CD4-positive, alpha-beta memory T cell (primary cell): ENCODE measurements at regions not wholly inside any gene's neighbourhood (a gene's known extent, or its start where the extent isn't known, plus 50 kb on each side); places are given as distances from the start of the nearest gene placed in this dataset.
A peak's percentile ranks its signal among the peaks of the same experiment; 100 is the strongest.

Experiments
- CTCF ChIA-PET: fragments of 350-600 bp; sonication (Branson Sonifier 250); formaldehyde crosslinking; loops from one replicate; lab custom pipeline; 2021; ENCODE audit warnings: inconsistent platforms; ENCODE audit not compliant: partially characterized antibody; lab: Charles Lee
- POLR2A ChIA-PET: fragments of 350-600 bp; sonication (Branson Sonifier 250); formaldehyde crosslinking; loops from one replicate; lab custom pipeline; 2021; ENCODE audit not compliant: partially characterized antibody; lab: Charles Lee
- DNase-seq, 5 donors: peaks; one replicate each; pipeline versions ENCODE4 v3.0.0 to v3.0.0-alpha.2; 2020 to 2022; ENCODE audit warnings: mixed read lengths in 1 of 5
- H3K27ac ChIP-seq: one replicate; pipeline ENCODE4 v1.7.0; 2013; ENCODE audit warnings: low read depth, low read length
- H3K27me3 ChIP-seq: 2 replicates; pipeline ENCODE4 v1.7.0; 2013; ENCODE audit warnings: mild to moderate bottlenecking, low read length, moderate library complexity; ENCODE audit not compliant: insufficient read depth
- H3K36me3 ChIP-seq: 2 replicates; pipeline ENCODE4 v1.7.0; 2013; ENCODE audit warnings: mild to moderate bottlenecking, low read length, moderate library complexity; ENCODE audit not compliant: insufficient read depth
- H3K4me1 ChIP-seq: 2 replicates; pipeline ENCODE4 v1.7.0; 2013; ENCODE audit warnings: mild to moderate bottlenecking, low read length, moderate library complexity; ENCODE audit not compliant: insufficient read depth
- H3K4me3 ChIP-seq, 2 donors: one replicate each; pipeline ENCODE4 v1.7.0; 2013; ENCODE audit warnings: low read length in 2 of 2, mild to moderate bottlenecking in 1 of 2
- H3K9me3 ChIP-seq, 2 donors: one replicate each; pipeline ENCODE4 v1.7.0; 2013; ENCODE audit warnings: low read length in 2 of 2, control low read depth in 1 of 2; ENCODE audit not compliant: control insufficient read depth in 1 of 2
- H3K27ac Mint-ChIP-seq, 7 donors: one replicate each; pipeline ENCODE4 v1.8.0; 2020 to 2021; ENCODE audit warnings: mixed read lengths in 7 of 7, mild to moderate bottlenecking in 6 of 7, inconsistent platforms in 3 of 7, moderate library complexity in 3 of 7
- H3K27me3 Mint-ChIP-seq, 2 donors: one replicate each; pipeline ENCODE4 v1.8.0; 2020 to 2021; ENCODE audit warnings: mixed read lengths in 2 of 2
- H3K36me3 Mint-ChIP-seq, 2 donors: one replicate each; pipeline ENCODE4 v1.8.0; 2020 to 2021; ENCODE audit warnings: mixed read lengths in 2 of 2, inconsistent platforms in 1 of 2, mild to moderate bottlenecking in 1 of 2
- H3K4me1 Mint-ChIP-seq, 4 donors: one replicate each; pipeline ENCODE4 v1.8.0; 2020 to 2021; ENCODE audit warnings: mixed read lengths in 4 of 4, mild to moderate bottlenecking in 1 of 4
- H3K4me3 Mint-ChIP-seq, 8 donors: one replicate each; pipeline ENCODE4 v1.8.0; 2020 to 2021; ENCODE audit warnings: mixed read lengths in 8 of 8, mild to moderate bottlenecking in 7 of 8, moderate library complexity in 6 of 8, inconsistent platforms in 3 of 8
- H3K9me3 Mint-ChIP-seq, 8 donors: one replicate each; pipeline ENCODE4 v1.8.0; 2020 to 2021; ENCODE audit warnings: mixed read lengths in 8 of 8, mild to moderate bottlenecking in 5 of 8, inconsistent platforms in 3 of 8, moderate library complexity in 1 of 8
- intact Hi-C: fragments of 100-400 bp; cut with micrococcal nuclease; formaldehyde crosslinking; loops from one replicate; pipeline ENCODE4 v1.15.1; 2023

GRCh38 chr2:234241656-234242458 lies 191.4 kb downstream of the SPP2 start:
- intact Hi-C loops: no loop called here
- CTCF ChIA-PET: interaction anchor here (1.1 to 1.2 kb wide), 2 partner anchors 47 to 254 kb away, joined by 3 read pairs; no protein-coding TSS in a partner anchor
- H3K36me3 ChIP-seq: no peaks in the 10 kb centered on the region
- no peak overlapping the region for H3K4me3 Mint-ChIP-seq
- H3K4me3 ChIP-seq: no peak overlapping the region
- no peaks in the 10 kb centered on the region for H3K27me3 Mint-ChIP-seq
- no peaks in the 10 kb centered on the region for H3K36me3 Mint-ChIP-seq
- H3K27ac ChIP-seq: no peak overlapping the region
- no peak for DNase-seq
- H3K27me3 ChIP-seq: no peaks in the 10 kb centered on the region
- peaks cover 11% of the 10 kb centered on the region for H3K4me1 ChIP-seq
- no peaks in the 10 kb centered on the region for H3K9me3 ChIP-seq
- H3K9me3 Mint-ChIP-seq: peaks cover 0 to 12% (median 1%) of the 10 kb centered on the region in 8 donors
- H3K4me1 Mint-ChIP-seq: peaks cover 9 to 18% (median 11%) of the 10 kb centered on the region in 4 donors
- POLR2A ChIA-PET: no interaction called here
- peak overlapping the region in 1 of 7 donors; percentile 24 for H3K27ac Mint-ChIP-seq

GRCh38 chr2:234240917-234241316 lies 190.4 kb downstream of the SPP2 start:
- DNase-seq: no peak
- Histone ChIP-seq H3K9me3 (no peaks in the 10 kb centered on the region), H3K4me1 (peaks cover 11% of the 10 kb centered on the region), H3K27me3 (no peaks in the 10 kb centered on the region), H3K4me3 (no peak overlapping the region), H3K36me3 (no peaks in the 10 kb centered on the region), H3K27ac (no peak overlapping the region)
- Mint-ChIP-seq H3K4me1 (peaks cover 9 to 18% (median 11%) of the 10 kb centered on the region in 4 donors), H3K36me3 (no peaks in the 10 kb centered on the region), H3K27ac (peak overlapping the region in 2 of 7 donors; percentile 36 to 57), H3K27me3 (no peaks in the 10 kb centered on the region), H3K4me3 (no peak overlapping the region), H3K9me3 (peaks cover 0 to 12% (median 1%) of the 10 kb centered on the region in 8 donors)
- ChIA-PET POLR2A (no interaction called here), CTCF (no interaction called here)
- intact Hi-C loops: no loop called here

- DNase-seq: no peak
- H3K9me3 ChIP-seq: no peaks in the 10 kb centered on the region
- no peaks in the 10 kb centered on the region for H3K36me3 ChIP-seq
- intact Hi-C loops: no loop called here
- ChIA-PET CTCF (interaction anchor here (0.9 kb wide), 1 partner anchor 21 kb away, joined by 3 read pairs; no protein-coding TSS in a partner anchor), POLR2A (no interaction called here)
- Mint-ChIP-seq H3K4me1 (peaks cover 0 to 1% (median 0%) of the 10 kb centered on the region in 4 donors), H3K4me3 (no peak overlapping the region), H3K36me3 (no peaks in the 10 kb centered on the region), H3K27ac (no peak overlapping the region), H3K9me3 (peaks cover 0 to 8% (median 1%) of the 10 kb centered on the region in 8 donors), H3K27me3 (no peaks in the 10 kb centered on the region)
- no peaks in the 10 kb centered on the region for H3K4me1 ChIP-seq
- H3K27ac ChIP-seq: no peak overlapping the region
- no peaks in the 10 kb centered on the region for H3K27me3 ChIP-seq
- no peak overlapping the region for H3K4me3 ChIP-seq
Measured at GRCh38 chr2:234235191-234235590, 184.7 kb downstream of the SPP2 start.

GRCh38 chr2:234231460-234231859 lies 181.0 kb downstream of the SPP2 start:
- no peaks in the 10 kb centered on the region for H3K4me1 ChIP-seq
- no peaks in the 10 kb centered on the region for H3K27me3 Mint-ChIP-seq
- H3K4me3 Mint-ChIP-seq: no peak overlapping the region
- H3K9me3 ChIP-seq: no peaks in the 10 kb centered on the region
- intact Hi-C loops: no loop called here
- no peaks in the 10 kb centered on the region for H3K36me3 Mint-ChIP-seq
- H3K36me3 ChIP-seq: no peaks in the 10 kb centered on the region
- no peak for DNase-seq
- no peak overlapping the region for H3K27ac ChIP-seq
- peaks cover 0 to 1% (median 0%) of the 10 kb centered on the region in 4 donors for H3K4me1 Mint-ChIP-seq
- peaks cover 0 to 2% (median 0%) of the 10 kb centered on the region in 8 donors for H3K9me3 Mint-ChIP-seq
- CTCF ChIA-PET: interaction anchor here (1.2 kb wide), 1 partner anchor 16 kb away, joined by 4 read pairs; no protein-coding TSS in a partner anchor
- H3K27me3 ChIP-seq: no peaks in the 10 kb centered on the region
- no peak overlapping the region for H3K4me3 ChIP-seq
- POLR2A ChIA-PET: no interaction called here
- H3K27ac Mint-ChIP-seq: no peak overlapping the region

GRCh38 chr2:234219046-234219310 lies 168.5 kb downstream of the SPP2 start:
- no peaks in the 10 kb centered on the region for H3K36me3 Mint-ChIP-seq
- POLR2A ChIA-PET: interaction anchor here (0.6 to 0.7 kb wide), 2 partner anchors 20 to 65 kb away, joined by 3 read pairs; no protein-coding TSS in a partner anchor
- H3K27ac Mint-ChIP-seq: peak overlapping the region in 2 of 7 donors; percentile 13 to 86
- peak overlapping the region in 4 of 8 donors; percentile 72 to 84 (median 76) for H3K4me3 Mint-ChIP-seq
- H3K27me3 Mint-ChIP-seq: no peaks in the 10 kb centered on the region
- Histone ChIP-seq H3K9me3 (no peaks in the 10 kb centered on the region), H3K27me3 (no peaks in the 10 kb centered on the region), H3K36me3 (no peaks in the 10 kb centered on the region), H3K27ac (no peak overlapping the region), H3K4me1 (peaks cover 49% of the 10 kb centered on the region), H3K4me3 (no peak overlapping the region)
- DNase-seq: no peak
- intact Hi-C loops: loop anchor here (10.0 kb wide), 1 partner anchor 56 kb away; no protein-coding TSS in a partner anchor
- CTCF ChIA-PET: interaction anchor here (1.2 to 1.4 kb wide), 2 partner anchors 70 to 71 kb away, joined by 3 to 4 read pairs; no protein-coding TSS in a partner anchor
- H3K9me3 Mint-ChIP-seq: peaks cover 0 to 3% (median 0%) of the 10 kb centered on the region in 8 donors
- peaks cover 34 to 65% (median 47%) of the 10 kb centered on the region in 4 donors for H3K4me1 Mint-ChIP-seq

GRCh38 chr2:234218266-234219045 lies 168.0 kb downstream of the SPP2 start:
- Mint-ChIP-seq H3K36me3 (no peaks in the 10 kb centered on the region), H3K27me3 (no peaks in the 10 kb centered on the region), H3K4me1 (peaks cover 34 to 65% (median 47%) of the 10 kb centered on the region in 4 donors), H3K27ac (peak overlapping the region in 5 of 7 donors; percentile 29 to 90 (median 78)), H3K9me3 (peaks cover 0 to 3% (median 0%) of the 10 kb centered on the region in 8 donors), H3K4me3 (peak overlapping the region; percentile 5 to 84 (median 69))
- Histone ChIP-seq H3K4me1 (peaks cover 49% of the 10 kb centered on the region), H3K4me3 (no peak overlapping the region), H3K27ac (no peak overlapping the region), H3K9me3 (no peaks in the 10 kb centered on the region), H3K36me3 (no peaks in the 10 kb centered on the region), H3K27me3 (no peaks in the 10 kb centered on the region)
- ChIA-PET POLR2A (interaction anchor here (0.6 to 0.7 kb wide), 2 partner anchors 20 to 277 kb away, joined by 3 to 4 read pairs; no protein-coding TSS in a partner anchor), CTCF (interaction anchor here (1.2 to 1.4 kb wide), 2 partner anchors 70 kb away, joined by 3 to 4 read pairs; no protein-coding TSS in a partner anchor)
- intact Hi-C loops: loop anchor here (10.0 kb wide), 1 partner anchor 56 kb away; no protein-coding TSS in a partner anchor
- DNase-seq: peak in 3 of 5 donors; percentile 7 to 11 (median 10)
